Epidermal melanocyte (primary cell): ENCODE measurements at regions not wholly inside any gene's neighbourhood (a gene's known extent, or its start where the extent isn't known, plus 50 kb on each side); places are given as distances from the start of the nearest gene placed in this dataset.

Experiments
- DNase-seq: peaks from one replicate; pipeline ENCODE4 v3.0.0; 2011; ENCODE audit warnings: low spot score; ENCODE audit not compliant: insufficient read length

GRCh38 chr14:26130690-26131089 is 467.1 kb downstream of the NOVA1 start:
- DNase-seq = no peak

- no peak for DNase-seq
Measured at GRCh38 chr14:26128931-26129671, 468.7 kb downstream of the NOVA1 start.

GRCh38 chr14:26124896-26125438 is 472.9 kb downstream of the NOVA1 start:
- no peak for DNase-seq

- DNase-seq = no peak
Measured at GRCh38 chr14:26123459-26123858, 474.4 kb downstream of the NOVA1 start.

- DNase-seq = no peak
Measured at GRCh38 chr14:26121181-26121580, 476.7 kb downstream of the NOVA1 start.

- DNase-seq = no peak
Measured at GRCh38 chr14:26113911-26114640, 483.8 kb downstream of the NOVA1 start.

GRCh38 chr14:26104717-26105116 is 493.1 kb downstream of the NOVA1 start:
- DNase-seq = no peak

- no peak for DNase-seq
Measured at GRCh38 chr14:26097852-26098251, 500.0 kb downstream of the NOVA1 start.

GRCh38 chr14:26088275-26088674 is 509.6 kb downstream of the NOVA1 start:
- no peak for DNase-seq

- no peak for DNase-seq
Measured at GRCh38 chr14:26081043-26081442, 516.8 kb downstream of the NOVA1 start.

- DNase-seq = no peak
Measured at GRCh38 chr14:26078561-26078960, 519.3 kb downstream of the NOVA1 start.

GRCh38 chr14:26074892-26075291 is 522.9 kb downstream of the NOVA1 start:
- DNase-seq = no peak

- DNase-seq = no peak
Measured at GRCh38 chr14:26070443-26070842, 527.4 kb downstream of the NOVA1 start.

- no peak for DNase-seq
Measured at GRCh38 chr14:26067786-26068459, 529.9 kb downstream of the NOVA1 start.

- DNase-seq = no peak
Measured at GRCh38 chr14:26067341-26067740, 530.5 kb downstream of the NOVA1 start.

- no peak for DNase-seq
Measured at GRCh38 chr14:26056036-26056616, 541.7 kb downstream of the NOVA1 start.

GRCh38 chr14:26032348-26032747 is 565.5 kb downstream of the NOVA1 start:
- no peak for DNase-seq

GRCh38 chr14:26026384-26026783 is 571.4 kb downstream of the NOVA1 start:
- DNase-seq = no peak

- DNase-seq = no peak
Measured at GRCh38 chr14:26023967-26024366, 573.9 kb downstream of the NOVA1 start.

GRCh38 chr14:26021759-26022158 is 576.1 kb downstream of the NOVA1 start:
- DNase-seq = no peak

GRCh38 chr14:26017270-26017669 is 580.6 kb downstream of the NOVA1 start:
- no peak for DNase-seq

- DNase-seq = no peak
Measured at GRCh38 chr14:26008290-26008689, 589.5 kb downstream of the NOVA1 start.
